TTC549 (cell line): ENCODE measurements at regions not wholly inside any gene's neighbourhood (a gene's known extent, or its start where the extent isn't known, plus 50 kb on each side); places are given as distances from the start of the nearest gene placed in this dataset.

ENCODE experiments used
- FAIRE-seq: peaks from 2 replicates; lab custom pipeline; 2012; peaks lifted over from hg19 to GRCh38; lab: Jason Lieb, UNC

GRCh38 chr20:59376109-59376841, 75.9 kb downstream of the EDN3 start:
- FAIRE-seq: no peak

GRCh38 chr20:59376998-59377397, 76.6 kb downstream of the EDN3 start:
- FAIRE-seq: no peak

- FAIRE-seq: no peak
Measured at GRCh38 chr20:59377842-59378241, 77.4 kb downstream of the EDN3 start.

- no peak for FAIRE-seq
Measured at GRCh38 chr20:59378396-59378795, 78.0 kb downstream of the EDN3 start.

- no peak for FAIRE-seq
Measured at GRCh38 chr20:59378966-59379365, 78.6 kb downstream of the EDN3 start.

GRCh38 chr20:59381689-59382088, 81.3 kb downstream of the EDN3 start:
- FAIRE-seq: no peak

- no peak for FAIRE-seq
Measured at GRCh38 chr20:59382157-59382725, 81.8 kb downstream of the EDN3 start.

- no peak for FAIRE-seq
Measured at GRCh38 chr20:59382907-59383306, 82.5 kb downstream of the EDN3 start.

GRCh38 chr20:59385038-59385437, 84.6 kb downstream of the EDN3 start:
- no peak for FAIRE-seq

GRCh38 chr20:59385480-59385879, 85.1 kb downstream of the EDN3 start:
- no peak for FAIRE-seq

GRCh38 chr20:59386809-59387208, 86.4 kb downstream of the EDN3 start:
- no peak for FAIRE-seq

- FAIRE-seq: no peak
Measured at GRCh38 chr20:59387891-59388290, 87.5 kb downstream of the EDN3 start.

- no peak for FAIRE-seq
Measured at GRCh38 chr20:59388402-59388801, 88.0 kb downstream of the EDN3 start.

GRCh38 chr20:59390437-59390836, 90.0 kb downstream of the EDN3 start:
- no peak for FAIRE-seq

- FAIRE-seq: no peak
Measured at GRCh38 chr20:59391975-59392374, 91.6 kb downstream of the EDN3 start.

GRCh38 chr20:59392736-59393135, 92.3 kb downstream of the EDN3 start:
- no peak for FAIRE-seq

GRCh38 chr20:59393142-59393541, 92.7 kb downstream of the EDN3 start:
- FAIRE-seq: no peak

GRCh38 chr20:59395729-59396128, 95.3 kb downstream of the EDN3 start:
- no peak for FAIRE-seq

GRCh38 chr20:59398537-59399205, 98.3 kb downstream of the EDN3 start:
- no peak for FAIRE-seq

GRCh38 chr20:59399426-59400099, 99.2 kb downstream of the EDN3 start:
- no peak for FAIRE-seq

- no peak for FAIRE-seq
Measured at GRCh38 chr20:59400708-59401107, 100.3 kb downstream of the EDN3 start.

- peak; percentile 19 for FAIRE-seq
Measured at GRCh38 chr20:59402681-59403080, 102.3 kb downstream of the EDN3 start.
